ENCODE measurements at regions not wholly inside any gene's neighbourhood (a gene's known extent, or its start where the extent isn't known, plus 50 kb on each side); places are given as distances from the start of the nearest gene placed in this dataset.
"Not testable (repeated sequence)": the region's sequence is repeated elsewhere in the genome, so short reads cannot be mapped to it uniquely, and the experiment has no call there.

- H3K27ac ChIP-seq (ENCODE audit: low read depth, low read length), result no peak overlapping the region
- no peaks in the 10 kb centered on the region for H4K20me1 ChIP-seq (ENCODE audit: insufficient read depth, low read length)
- H2AFZ ChIP-seq (ENCODE audit: low read length), result no peak overlapping the region
- H3K27me3 ChIP-seq (ENCODE audit: insufficient read depth, low read length), result no peaks in the 10 kb centered on the region
- H3K9me3 ChIP-seq (ENCODE audit: low read depth, low read length), result no peaks in the 10 kb centered on the region
- no peaks in the 10 kb centered on the region for H3K79me2 ChIP-seq (ENCODE audit: insufficient read depth, low read length)
- no peaks in the 10 kb centered on the region for H3K4me1 ChIP-seq (ENCODE audit: insufficient read depth, low read length)
- no peak overlapping the region for H3K4me2 ChIP-seq (ENCODE audit: insufficient read depth, low read length)
- DNase-seq (ENCODE audit: insufficient read length, low spot score, missing footprints), result no peak
- TF ChIP-seq, protein P1, sequence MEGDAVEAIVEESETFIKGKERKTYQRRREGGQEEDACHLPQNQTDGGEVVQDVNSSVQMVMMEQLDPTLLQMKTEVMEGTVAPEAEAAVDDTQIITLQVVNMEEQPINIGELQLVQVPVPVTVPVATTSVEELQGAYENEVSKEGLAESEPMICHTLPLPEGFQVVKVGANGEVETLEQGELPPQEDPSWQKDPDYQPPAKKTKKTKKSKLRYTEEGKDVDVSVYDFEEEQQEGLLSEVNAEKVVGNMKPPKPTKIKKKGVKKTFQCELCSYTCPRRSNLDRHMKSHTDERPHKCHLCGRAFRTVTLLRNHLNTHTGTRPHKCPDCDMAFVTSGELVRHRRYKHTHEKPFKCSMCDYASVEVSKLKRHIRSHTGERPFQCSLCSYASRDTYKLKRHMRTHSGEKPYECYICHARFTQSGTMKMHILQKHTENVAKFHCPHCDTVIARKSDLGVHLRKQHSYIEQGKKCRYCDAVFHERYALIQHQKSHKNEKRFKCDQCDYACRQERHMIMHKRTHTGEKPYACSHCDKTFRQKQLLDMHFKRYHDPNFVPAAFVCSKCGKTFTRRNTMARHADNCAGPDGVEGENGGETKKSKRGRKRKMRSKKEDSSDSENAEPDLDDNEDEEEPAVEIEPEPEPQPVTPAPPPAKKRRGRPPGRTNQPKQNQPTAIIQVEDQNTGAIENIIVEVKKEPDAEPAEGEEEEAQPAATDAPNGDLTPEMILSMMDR (IDR thresholded peaks at IDR 0.05; ENCODE audit: extremely low read depth, low read depth, low read length), result no peak
- no peak overlapping the region for H3K4me3 ChIP-seq (ENCODE audit: insufficient read depth, low read length)
- H3K36me3 ChIP-seq (ENCODE audit: insufficient read depth, low read length), result no peaks in the 10 kb centered on the region
These were observed 446.5 kb downstream of the AASDHPPT start for GRCh38 chr11:106523921-106524320.

- DNase-seq (ENCODE audit: insufficient read length, low spot score, missing footprints), result no peak
- Histone ChIP-seq H3K27ac (ENCODE audit: low read depth, low read length) (no peak overlapping the region), H3K79me2 (ENCODE audit: insufficient read depth, low read length) (no peaks in the 10 kb centered on the region), H3K4me1 (ENCODE audit: insufficient read depth, low read length) (no peaks in the 10 kb centered on the region), H4K20me1 (ENCODE audit: insufficient read depth, low read length) (no peaks in the 10 kb centered on the region), H3K27me3 (ENCODE audit: insufficient read depth, low read length) (no peaks in the 10 kb centered on the region), H3K9me3 (ENCODE audit: low read depth, low read length) (no peaks in the 10 kb centered on the region), H3K36me3 (ENCODE audit: insufficient read depth, low read length) (no peaks in the 10 kb centered on the region), H3K4me2 (ENCODE audit: insufficient read depth, low read length) (no peak overlapping the region), H2AFZ (ENCODE audit: low read length) (no peak overlapping the region), H3K4me3 (ENCODE audit: insufficient read depth, low read length) (no peak overlapping the region)
- TF ChIP-seq, protein P1 (IDR thresholded peaks at IDR 0.05; ENCODE audit: extremely low read depth, low read depth, low read length), result no peak
These were observed 447.0 kb downstream of the AASDHPPT start for GRCh38 chr11:106524436-106524835.

DNA sequence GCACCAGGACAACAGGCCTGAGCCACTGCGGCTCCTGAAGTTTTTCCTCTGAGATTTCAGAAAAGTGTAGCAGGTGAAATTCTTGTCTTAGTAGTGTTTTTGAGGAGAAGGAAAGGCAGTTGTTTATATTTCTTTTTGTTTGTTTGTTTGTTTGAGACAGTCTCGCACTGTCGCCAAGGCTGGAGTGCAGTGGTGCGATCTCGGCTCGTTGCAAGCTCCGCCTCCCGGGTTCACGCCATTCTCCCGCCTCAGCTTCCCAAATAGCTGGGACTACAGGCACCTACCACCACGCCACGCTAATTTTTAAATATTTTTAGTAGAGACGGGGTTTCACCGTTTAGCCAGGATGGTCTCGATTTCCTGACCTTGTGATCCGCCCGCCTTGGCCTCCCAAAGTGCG is 454.2 kb downstream of the AASDHPPT start:
- not testable (repeated sequence) for H3K27ac ChIP-seq (ENCODE audit: low read depth, low read length); H3K9me3 ChIP-seq (ENCODE audit: low read depth, low read length); DNase-seq (ENCODE audit: insufficient read length, low spot score, missing footprints); H3K4me1 ChIP-seq (ENCODE audit: insufficient read depth, low read length); H3K79me2 ChIP-seq (ENCODE audit: insufficient read depth, low read length); H3K27me3 ChIP-seq (ENCODE audit: insufficient read depth, low read length); H2AFZ ChIP-seq (ENCODE audit: low read length); H3K36me3 ChIP-seq (ENCODE audit: insufficient read depth, low read length); H4K20me1 ChIP-seq (ENCODE audit: insufficient read depth, low read length); H3K4me2 ChIP-seq (ENCODE audit: insufficient read depth, low read length); H3K4me3 ChIP-seq (ENCODE audit: insufficient read depth, low read length)

DNA sequence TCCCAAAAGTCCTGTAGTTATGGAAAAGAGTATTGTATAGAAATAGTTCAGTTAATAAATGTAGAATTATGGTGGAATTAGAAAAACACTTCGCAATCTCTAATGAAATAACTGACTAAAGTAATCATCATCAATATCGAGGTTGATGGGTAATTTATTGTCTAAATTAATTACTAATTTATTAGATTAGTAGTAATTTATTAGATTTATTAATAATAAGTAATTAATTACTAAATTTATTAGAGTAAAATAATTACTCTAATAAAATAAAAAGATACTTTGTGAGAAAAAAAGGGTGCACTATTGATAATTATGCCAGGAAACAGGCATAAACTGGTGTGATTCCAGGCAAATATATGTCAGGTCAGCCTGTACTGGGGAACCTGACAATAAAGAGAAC is 455.6 kb downstream of the AASDHPPT start:
- TF ChIP-seq, protein P1 (IDR thresholded peaks at IDR 0.05; ENCODE audit: extremely low read depth, low read depth, low read length), result no peak
- H2AFZ ChIP-seq (ENCODE audit: low read length), result no peak overlapping the region
- no peaks in the 10 kb centered on the region for H4K20me1 ChIP-seq (ENCODE audit: insufficient read depth, low read length)
- no peaks in the 10 kb centered on the region for H3K4me1 ChIP-seq (ENCODE audit: insufficient read depth, low read length)
- H3K4me3 ChIP-seq (ENCODE audit: insufficient read depth, low read length), result no peak overlapping the region
- H3K27me3 ChIP-seq (ENCODE audit: insufficient read depth, low read length), result no peaks in the 10 kb centered on the region
- no peak overlapping the region for H3K27ac ChIP-seq (ENCODE audit: low read depth, low read length)
- no peaks in the 10 kb centered on the region for H3K36me3 ChIP-seq (ENCODE audit: insufficient read depth, low read length)
- DNase-seq (ENCODE audit: insufficient read length, low spot score, missing footprints), result no peak
- no peaks in the 10 kb centered on the region for H3K9me3 ChIP-seq (ENCODE audit: low read depth, low read length)
- H3K79me2 ChIP-seq (ENCODE audit: insufficient read depth, low read length), result no peaks in the 10 kb centered on the region
- no peak overlapping the region for H3K4me2 ChIP-seq (ENCODE audit: insufficient read depth, low read length)

Data from osteoblast (primary cell).